ENCODE measurements at regions not wholly inside any gene's neighbourhood (a gene's known extent, or its start where the extent isn't known, plus 50 kb on each side); places are given as distances from the start of the nearest gene placed in this dataset.

GRCh38 chr5:2011481-2012411 is 129.0 kb upstream of the IRX4 start:
- Histone ChIP-seq H4K20me1 (ENCODE audit: insufficient read depth, low read length) (no peaks in the 10 kb centered on the region), H3K4me2 (ENCODE audit: low read length) (no peak overlapping the region), H3K79me2 (ENCODE audit: insufficient read depth, low read length) (no peaks in the 10 kb centered on the region), H2AFZ (ENCODE audit: low read depth, low read length) (no peak overlapping the region), H3K36me3 (ENCODE audit: insufficient read depth, low read length) (no peaks in the 10 kb centered on the region), H3K9me3 (ENCODE audit: insufficient read depth, low read depth, low read length) (no peaks in the 10 kb centered on the region), H3K4me3 (ENCODE audit: insufficient read depth, low read depth, low read length) (no peak overlapping the region), H3K9ac (ENCODE audit: low read length) (no peak overlapping the region), H3K27ac (ENCODE audit: low read depth, low read length) (no peak overlapping the region), H3K4me1 (ENCODE audit: insufficient read depth, low read length) (no peaks in the 10 kb centered on the region), H3K27me3 (ENCODE audit: insufficient read depth, low read length) (no peaks in the 10 kb centered on the region)
- Mint-ChIP-seq H3K9me3 (ENCODE audit: unreplicated experiment) (no peaks in the 10 kb centered on the region), H3K4me1 (ENCODE audit: low read depth, unreplicated experiment) (no peaks in the 10 kb centered on the region), H3K36me3 (ENCODE audit: low read depth, unreplicated experiment) (no peaks in the 10 kb centered on the region), H3K27me3 (ENCODE audit: low read depth, unreplicated experiment) (peaks cover 59% of the 10 kb centered on the region), H3K27ac (ENCODE audit: unreplicated experiment) (no peak overlapping the region), H3K4me3 (ENCODE audit: unreplicated experiment) (no peak overlapping the region)
- TF ChIP-seq EZH2 (IDR thresholded peaks at IDR 0.05; ENCODE audit: insufficient read depth, low read length) (no peak), CTCF (IDR thresholded peaks at IDR 0.05; ENCODE audit: insufficient read depth, low read depth, low read length) (no peak)
- DNase-seq (ENCODE audit: low read depth) (no peak), FAIRE-seq (no peak)

GRCh38 chr5:2010940-2011339 is 128.2 kb upstream of the IRX4 start:
- Histone ChIP-seq H3K36me3 (ENCODE audit: insufficient read depth, low read length) (no peaks in the 10 kb centered on the region), H3K4me2 (ENCODE audit: low read length) (no peak overlapping the region), H3K27me3 (ENCODE audit: insufficient read depth, low read length) (no peaks in the 10 kb centered on the region), H3K9ac (ENCODE audit: low read length) (no peak overlapping the region), H4K20me1 (ENCODE audit: insufficient read depth, low read length) (no peaks in the 10 kb centered on the region), H3K27ac (ENCODE audit: low read depth, low read length) (no peak overlapping the region), H3K9me3 (ENCODE audit: insufficient read depth, low read depth, low read length) (no peaks in the 10 kb centered on the region), H3K4me1 (ENCODE audit: insufficient read depth, low read length) (no peaks in the 10 kb centered on the region), H3K4me3 (ENCODE audit: insufficient read depth, low read depth, low read length) (no peak overlapping the region), H2AFZ (ENCODE audit: low read depth, low read length) (no peak overlapping the region), H3K79me2 (ENCODE audit: insufficient read depth, low read length) (no peaks in the 10 kb centered on the region)
- TF ChIP-seq CTCF (IDR thresholded peaks at IDR 0.05; ENCODE audit: insufficient read depth, low read depth, low read length) = no peak
- no peak for TF ChIP-seq EZH2 (IDR thresholded peaks at IDR 0.05; ENCODE audit: insufficient read depth, low read length)
- Mint-ChIP-seq H3K9me3 (ENCODE audit: unreplicated experiment) (no peaks in the 10 kb centered on the region), H3K27me3 (ENCODE audit: low read depth, unreplicated experiment) (peaks cover 58% of the 10 kb centered on the region), H3K27ac (ENCODE audit: unreplicated experiment) (no peak overlapping the region), H3K4me1 (ENCODE audit: low read depth, unreplicated experiment) (no peaks in the 10 kb centered on the region), H3K4me3 (ENCODE audit: unreplicated experiment) (no peak overlapping the region), H3K36me3 (ENCODE audit: low read depth, unreplicated experiment) (no peaks in the 10 kb centered on the region)
- DNase-seq (ENCODE audit: low read depth) (no peak), FAIRE-seq (no peak)

Measured in astrocyte (in vitro differentiated cells and primary cell).